Smooth muscle cell (in vitro differentiated cells): ENCODE measurements at regions not wholly inside any gene's neighbourhood (a gene's known extent, or its start where the extent isn't known, plus 50 kb on each side); places are given as distances from the start of the nearest gene placed in this dataset.

ENCODE experiments used
- DNase-seq: peaks from one replicate; lab custom pipeline; 2025; ENCODE audit not compliant: unreplicated experiment; lab: John Stamatoyannopoulos, UW
- H2AFZ ChIP-seq: fragments of 200-600 bp; sonication (generic); 2 replicates; pipeline ENCODE4 v1.6.0; 2016; ENCODE audit warnings: antibody characterized with exemption, low read depth, mild to moderate bottlenecking
- H3F3A ChIP-seq: fragments of 200-600 bp; sonication (generic); 2 replicates; pipeline ENCODE4 v1.6.0; 2017; ENCODE audit warnings: antibody characterized with exemption, low read depth
- H3K27ac ChIP-seq: fragments of 200-600 bp; sonication (generic); 2 replicates; pipeline ENCODE4 v1.5.1; 2016; ENCODE audit warnings: low read depth, mild to moderate bottlenecking
- H3K27me3 ChIP-seq: fragments of 200-600 bp; sonication (generic); 2 replicates; pipeline ENCODE4 v1.6.1; 2016; ENCODE audit warnings: low read depth, mild to moderate bottlenecking
- H3K36me3 ChIP-seq: fragments of 200-600 bp; sonication (generic); 2 replicates; pipeline ENCODE4 v1.5.1; 2016; ENCODE audit warnings: low read depth
- H3K4me1 ChIP-seq: fragments of 200-600 bp; sonication (generic); 2 replicates; pipeline ENCODE4 v1.5.1; 2016; ENCODE audit warnings: low read depth
- H3K4me2 ChIP-seq: fragments of 200-600 bp; sonication (generic); 2 replicates; pipeline ENCODE4 v1.6.0; 2016; ENCODE audit warnings: mild to moderate bottlenecking
- H3K4me3 ChIP-seq: fragments of 200-600 bp; sonication (generic); 2 replicates; pipeline ENCODE4 v1.5.1; 2016; ENCODE audit warnings: mild to moderate bottlenecking
- H3K79me2 ChIP-seq: fragments of 200-600 bp; sonication (generic); 2 replicates; pipeline ENCODE4 v1.6.0; 2016; ENCODE audit warnings: low read depth, mild to moderate bottlenecking
- H3K9ac ChIP-seq: fragments of 200-600 bp; sonication (generic); 2 replicates; pipeline ENCODE4 v1.6.0; 2016; ENCODE audit warnings: low read depth
- H3K9me3 ChIP-seq: fragments of 200-600 bp; sonication (generic); replicated peaks from 2 replicates; pipeline ENCODE4 v1.5.1; 2016; ENCODE audit warnings: low read depth
- H4K20me1 ChIP-seq: fragments of 200-600 bp; sonication (generic); 2 replicates; pipeline ENCODE4 v1.6.0; 2016; ENCODE audit warnings: low read depth
- CTCF ChIP-seq: fragments of 200-600 bp; sonication (generic); IDR thresholded peaks from 2 replicates; pipeline ENCODE4 v1.5.1; 2017; ENCODE audit warnings: borderline replicate concordance, mild to moderate bottlenecking, antibody characterized with exemption; ENCODE audit not compliant: insufficient read depth, poor library complexity, severe bottlenecking
- WGBS: methylation state at CpG from one replicate; pipeline ENCODE4 v1.1.7; 2016; ENCODE audit warnings: low lambda C conversion rate; 5-methylcytosine and 5-hydroxymethylcytosine counted together

- H4K20me1 ChIP-seq: no peaks in the 10 kb centered on the region
- H3K9me3 ChIP-seq: no peaks in the 10 kb centered on the region
- H3F3A ChIP-seq: no peaks in the 10 kb centered on the region
- H3K27ac ChIP-seq: no peak overlapping the region
- TF ChIP-seq CTCF: no peak
- no peak for DNase-seq
- H3K27me3 ChIP-seq: no peaks in the 10 kb centered on the region
- H3K79me2 ChIP-seq: no peaks in the 10 kb centered on the region
- H3K4me1 ChIP-seq: no peaks in the 10 kb centered on the region
- no peak overlapping the region for H3K9ac ChIP-seq
- no peaks in the 10 kb centered on the region for H3K36me3 ChIP-seq
- no peak overlapping the region for H3K4me3 ChIP-seq
- no peak overlapping the region for H3K4me2 ChIP-seq
- WGBS: 95% methylated on average over 2 of the region's 2 CpGs
- H2AFZ ChIP-seq: no peak overlapping the region
Measured at GRCh38 chr4:170580651-170581050, 490.9 kb upstream of the AADAT start.

- no peaks in the 10 kb centered on the region for H3K9me3 ChIP-seq
- no peaks in the 10 kb centered on the region for H3K36me3 ChIP-seq
- H3K79me2 ChIP-seq: no peaks in the 10 kb centered on the region
- no peak for DNase-seq
- H3K4me1 ChIP-seq: no peaks in the 10 kb centered on the region
- TF ChIP-seq CTCF: no peak
- H3K27me3 ChIP-seq: no peaks in the 10 kb centered on the region
- H3K4me3 ChIP-seq: no peak overlapping the region
- no peaks in the 10 kb centered on the region for H3F3A ChIP-seq
- H3K9ac ChIP-seq: no peak overlapping the region
- no peaks in the 10 kb centered on the region for H4K20me1 ChIP-seq
- no peak overlapping the region for H3K27ac ChIP-seq
- no peak overlapping the region for H3K4me2 ChIP-seq
- H2AFZ ChIP-seq: no peak overlapping the region
Measured at GRCh38 chr4:170538821-170539473, 449.2 kb upstream of the AADAT start.

- no peak overlapping the region for H3K4me3 ChIP-seq
- H3F3A ChIP-seq: no peaks in the 10 kb centered on the region
- WGBS: 83% methylated on average over 5 of the region's 5 CpGs
- DNase-seq: no peak
- H3K27ac ChIP-seq: no peak overlapping the region
- H3K9me3 ChIP-seq: no peaks in the 10 kb centered on the region
- H3K9ac ChIP-seq: no peak overlapping the region
- no peak overlapping the region for H3K4me2 ChIP-seq
- H4K20me1 ChIP-seq: no peaks in the 10 kb centered on the region
- H3K4me1 ChIP-seq: no peaks in the 10 kb centered on the region
- H2AFZ ChIP-seq: peak overlapping the region; percentile 36
- no peaks in the 10 kb centered on the region for H3K36me3 ChIP-seq
- no peaks in the 10 kb centered on the region for H3K79me2 ChIP-seq
- H3K27me3 ChIP-seq: no peaks in the 10 kb centered on the region
- TF ChIP-seq CTCF: no peak
Measured at GRCh38 chr4:170529748-170530722, 440.3 kb upstream of the AADAT start.
